NCI-H1092 treated with DMSO at 0.1 percent for 48 hours (cell line): ENCODE measurements at regions not wholly inside any gene's neighbourhood (a gene's known extent, or its start where the extent isn't known, plus 50 kb on each side); places are given as distances from the start of the nearest gene placed in this dataset.

Experiments used
- DNase-seq: peaks from one replicate; lab custom pipeline; 2025; lab: John Stamatoyannopoulos, UW

DNA sequence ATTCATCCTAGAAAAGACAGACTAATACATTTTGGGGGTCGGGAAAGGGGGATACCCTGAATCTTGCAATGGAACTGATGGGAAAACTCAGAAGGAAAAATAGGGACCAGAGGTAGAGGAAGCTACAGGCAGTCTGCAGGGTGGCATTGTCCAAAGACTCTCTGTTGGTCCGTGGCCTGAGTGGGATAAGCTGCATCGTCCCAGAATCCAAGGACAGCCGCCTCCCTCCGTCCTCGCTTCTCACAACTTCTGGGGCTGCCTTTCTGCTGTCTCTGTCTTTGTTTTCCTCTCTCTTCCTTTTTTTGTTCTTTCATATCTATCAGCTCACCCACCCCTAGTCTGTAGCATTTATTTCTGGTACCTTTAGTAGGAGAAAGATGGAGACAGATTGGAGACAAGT, 1052.6 kb upstream of the RBFOX1 start:
- no peak for DNase-seq

DNA sequence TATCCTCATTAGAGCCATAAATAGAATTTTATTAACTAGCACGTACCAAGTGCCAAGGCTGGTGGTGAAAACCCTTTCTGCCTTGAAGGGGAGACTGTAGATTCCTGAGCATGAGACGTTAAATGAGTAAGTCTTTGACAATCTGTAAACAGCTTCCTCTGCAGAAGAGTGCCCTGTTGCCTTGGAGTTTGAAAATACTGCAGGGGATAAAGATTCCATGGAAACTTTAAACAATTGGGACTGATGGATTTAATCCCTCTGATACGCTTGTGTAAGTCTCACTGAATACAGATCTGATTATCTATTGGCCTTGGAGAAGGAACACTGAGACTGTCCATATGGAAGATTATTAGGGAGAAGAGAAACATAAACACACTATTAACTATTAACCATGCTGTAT, 1053.4 kb upstream of the RBFOX1 start:
- no peak for DNase-seq

DNA sequence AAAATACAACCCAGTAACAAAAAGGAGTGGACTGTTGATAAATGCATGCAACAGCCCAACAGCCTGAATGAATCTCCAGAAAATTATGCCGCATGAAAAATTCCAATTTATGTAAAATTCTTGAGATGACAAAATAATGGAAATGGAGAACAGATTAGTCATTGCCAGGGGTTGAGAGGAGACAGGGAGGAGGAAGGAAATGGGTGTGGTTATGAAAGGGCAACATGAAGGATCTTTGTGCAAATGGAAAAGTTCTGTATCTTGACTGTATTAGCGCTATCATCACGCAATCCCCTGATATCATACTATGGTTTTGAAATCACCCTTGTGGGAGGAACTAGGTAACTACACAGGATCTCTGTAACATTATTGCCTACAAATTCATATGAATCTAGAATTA, 1058.3 kb upstream of the RBFOX1 start:
- DNase-seq: no peak

GRCh38 chr16:6267682-6268081, 1065.0 kb upstream of the RBFOX1 start:
- no peak for DNase-seq

GRCh38 chr16:6266703-6267102, 1065.9 kb upstream of the RBFOX1 start:
- no peak for DNase-seq

GRCh38 chr16:6265968-6266367, 1066.7 kb upstream of the RBFOX1 start:
- DNase-seq: no peak

GRCh38 chr16:6258056-6258455, 1074.6 kb upstream of the RBFOX1 start:
- DNase-seq: no peak

GRCh38 chr16:6252541-6252940, 1080.1 kb upstream of the RBFOX1 start:
- no peak for DNase-seq

GRCh38 chr16:6250511-6250910, 1082.1 kb upstream of the RBFOX1 start:
- no peak for DNase-seq

DNA sequence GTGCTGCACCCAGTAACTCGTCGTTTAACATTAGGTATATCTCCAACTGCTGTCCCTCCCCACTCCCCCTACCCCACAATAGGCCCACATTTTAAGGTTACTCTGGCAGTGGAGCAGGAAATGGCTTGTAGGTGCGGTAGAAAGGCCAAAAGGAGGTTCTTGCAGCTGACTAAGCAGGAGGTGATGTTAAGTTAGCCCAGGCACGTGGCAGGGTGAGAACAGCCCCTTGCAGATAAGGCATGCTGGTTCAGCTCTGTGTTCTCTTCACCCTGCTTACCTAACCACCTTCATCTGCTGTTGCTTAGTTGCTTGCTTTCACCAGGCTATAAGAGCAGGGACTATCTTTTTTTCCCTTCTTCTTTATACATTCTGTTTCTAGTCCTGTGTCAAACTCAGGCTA, 1082.8 kb upstream of the RBFOX1 start:
- no peak for DNase-seq

DNA sequence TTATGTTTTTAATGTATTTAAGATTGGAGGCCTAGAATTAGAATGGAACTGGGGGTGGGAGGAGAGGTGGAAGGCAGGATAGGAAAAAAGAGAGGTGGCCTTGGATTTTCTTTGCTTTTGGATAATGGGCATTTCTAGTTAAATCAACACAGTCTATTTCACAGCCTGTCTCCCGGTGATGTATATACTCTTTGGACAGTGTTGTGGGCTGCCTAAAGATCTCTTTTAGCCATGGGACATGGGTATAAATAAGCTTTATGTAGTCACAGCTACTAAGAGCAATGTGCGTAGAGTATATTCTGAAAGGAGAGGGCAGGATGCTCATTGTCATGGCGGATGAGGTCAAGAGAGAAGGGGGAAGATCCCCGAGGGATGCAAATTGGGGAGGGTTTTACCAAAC, 1084.4 kb upstream of the RBFOX1 start:
- no peak for DNase-seq

GRCh38 chr16:6247775-6248174, 1084.9 kb upstream of the RBFOX1 start:
- DNase-seq: no peak

- DNase-seq: no peak
These were observed 1085.5 kb upstream of the RBFOX1 start for GRCh38 chr16:6247150-6247549.

GRCh38 chr16:6246266-6246665, 1086.4 kb upstream of the RBFOX1 start:
- no peak for DNase-seq

GRCh38 chr16:6232056-6232455, 1100.6 kb upstream of the RBFOX1 start:
- no peak for DNase-seq

DNA sequence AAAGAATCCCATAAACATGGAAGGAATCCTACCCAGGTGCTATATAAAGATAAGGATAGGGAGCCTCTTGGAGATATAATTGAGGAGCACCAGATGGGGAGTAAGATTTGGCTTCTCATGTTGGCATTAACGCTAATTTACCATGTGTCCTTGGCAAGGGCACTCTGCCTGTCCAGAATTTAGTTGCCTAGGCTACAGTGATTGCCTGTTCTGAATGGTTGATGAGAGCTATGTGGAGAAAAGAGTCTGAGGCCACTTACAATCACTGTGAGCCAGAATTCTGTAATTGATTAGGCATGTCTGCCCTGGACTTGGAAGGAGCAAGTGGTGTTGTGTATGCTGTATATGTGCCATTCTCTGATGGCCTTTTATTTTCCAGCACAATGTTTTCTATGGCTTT, 1101.2 kb upstream of the RBFOX1 start:
- DNase-seq: no peak

GRCh38 chr16:6229186-6229585, 1103.5 kb upstream of the RBFOX1 start:
- DNase-seq: no peak

GRCh38 chr16:6218855-6219254, 1113.8 kb upstream of the RBFOX1 start:
- DNase-seq: no peak

DNA sequence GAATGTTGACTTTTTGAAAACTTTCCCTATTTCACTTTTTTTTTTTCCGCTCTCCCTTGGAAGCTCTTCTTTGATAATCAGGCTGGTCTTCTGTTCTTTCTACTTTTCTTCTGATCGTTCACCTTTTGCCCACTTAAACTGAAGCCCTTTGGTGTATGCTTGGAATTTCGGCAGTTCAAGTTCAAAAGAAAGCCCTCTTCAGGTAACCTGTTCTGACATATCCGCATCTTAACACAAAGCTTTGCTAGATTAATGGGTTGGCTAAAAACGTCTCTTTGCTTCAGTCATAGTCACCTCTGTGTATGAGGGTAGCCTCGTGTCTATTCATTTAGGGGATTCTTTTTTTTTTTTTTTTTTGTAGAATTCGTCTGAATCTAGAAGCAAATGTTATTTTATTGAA, 1115.8 kb upstream of the RBFOX1 start:
- DNase-seq: no peak

DNA sequence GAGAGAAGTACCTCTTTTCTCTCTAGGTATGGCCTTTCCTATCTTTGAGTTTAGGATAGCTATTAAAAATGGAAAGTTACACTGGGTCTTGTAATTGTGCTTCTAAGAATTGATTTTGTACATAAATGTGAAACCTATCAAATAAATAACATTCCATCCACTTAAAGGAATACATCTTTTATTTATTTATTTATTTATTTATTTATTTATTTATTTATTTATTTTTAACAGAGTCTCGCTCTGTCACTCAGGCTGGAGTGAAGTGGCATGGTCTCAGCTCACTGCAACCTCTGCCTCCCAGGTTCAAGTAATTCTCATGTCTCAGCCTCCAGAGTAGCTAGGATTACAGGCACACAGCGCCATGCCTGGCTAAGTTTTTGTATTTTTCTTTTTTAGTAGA, 1114.0 kb upstream of the EEF2KMT start:
- DNase-seq: no peak

DNA sequence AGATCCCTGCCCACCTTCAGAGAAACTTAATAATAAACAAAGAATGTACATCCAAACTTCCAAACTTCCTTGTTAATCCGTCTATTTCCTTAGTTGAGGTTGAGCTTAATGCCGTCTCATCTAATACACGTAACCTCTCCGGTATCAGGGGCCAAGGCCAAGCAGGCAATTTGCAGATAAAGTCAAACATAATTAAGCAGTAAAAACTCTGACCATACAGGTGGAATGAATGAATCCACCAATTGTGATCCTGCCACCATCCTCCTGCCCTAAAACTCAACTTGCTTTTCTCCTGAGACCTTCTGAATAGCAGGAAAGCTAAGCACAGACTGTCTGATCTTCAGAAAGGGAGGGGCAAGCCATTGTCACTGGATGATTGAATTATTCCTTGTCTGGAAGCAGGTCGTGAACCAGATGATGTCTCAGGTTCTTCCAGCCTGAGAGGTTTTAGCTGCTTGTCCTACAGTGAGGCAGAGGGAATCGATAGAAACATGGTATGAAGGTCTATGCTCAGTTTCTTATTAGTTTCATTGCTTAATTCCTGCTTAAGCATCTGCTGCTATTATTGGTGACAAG, 1111.8 kb upstream of the EEF2KMT start:
- DNase-seq: no peak

- DNase-seq: no peak
These were observed 1110.0 kb upstream of the EEF2KMT start for GRCh38 chr16:6207580-6207979.

DNA sequence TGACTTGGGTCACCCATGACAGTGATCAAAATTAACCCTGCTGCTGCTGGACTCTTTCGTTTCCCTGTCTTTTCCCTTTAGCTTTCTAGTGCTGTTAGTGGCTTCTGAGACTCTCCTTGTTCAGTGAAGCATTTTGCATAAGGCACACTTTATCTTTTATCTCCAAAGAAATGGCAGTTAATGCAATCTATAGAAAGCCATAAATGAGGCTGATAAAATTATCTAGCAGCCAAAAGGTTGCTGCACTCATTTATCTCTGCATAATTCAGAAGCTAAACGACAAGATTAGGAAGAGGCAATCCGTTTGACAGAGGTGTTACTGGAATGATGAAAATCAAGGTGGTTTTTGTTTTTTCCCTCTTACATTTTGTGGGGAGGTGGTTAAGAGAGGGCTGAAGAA, 1109.5 kb upstream of the EEF2KMT start:
- no peak for DNase-seq

GRCh38 chr16:6206080-6206479, 1108.5 kb upstream of the EEF2KMT start:
- DNase-seq: no peak

DNA sequence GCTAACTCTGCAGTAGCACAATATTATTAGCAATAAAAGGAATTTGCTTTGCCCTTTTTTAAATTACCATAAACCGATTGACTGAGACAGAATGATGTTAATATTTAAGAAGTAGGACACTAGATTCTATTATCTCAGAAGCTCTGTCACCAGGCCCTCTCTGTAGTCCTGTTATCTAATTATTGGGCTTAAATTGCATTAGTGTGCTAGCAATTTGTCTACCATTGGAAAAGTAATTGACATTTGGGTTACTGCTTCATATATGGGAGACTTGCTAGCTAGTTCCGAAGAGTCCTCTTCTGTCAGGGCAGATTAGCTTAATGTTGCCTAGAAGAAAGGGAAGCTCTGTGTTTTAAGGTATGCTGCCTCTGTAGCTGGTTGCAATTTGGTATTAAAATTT, 1107.3 kb upstream of the EEF2KMT start:
- DNase-seq: no peak
